ENCODE measurements at regions not wholly inside any gene's neighbourhood (a gene's known extent, or its start where the extent isn't known, plus 50 kb on each side); places are given as distances from the start of the nearest gene placed in this dataset.

DNA sequence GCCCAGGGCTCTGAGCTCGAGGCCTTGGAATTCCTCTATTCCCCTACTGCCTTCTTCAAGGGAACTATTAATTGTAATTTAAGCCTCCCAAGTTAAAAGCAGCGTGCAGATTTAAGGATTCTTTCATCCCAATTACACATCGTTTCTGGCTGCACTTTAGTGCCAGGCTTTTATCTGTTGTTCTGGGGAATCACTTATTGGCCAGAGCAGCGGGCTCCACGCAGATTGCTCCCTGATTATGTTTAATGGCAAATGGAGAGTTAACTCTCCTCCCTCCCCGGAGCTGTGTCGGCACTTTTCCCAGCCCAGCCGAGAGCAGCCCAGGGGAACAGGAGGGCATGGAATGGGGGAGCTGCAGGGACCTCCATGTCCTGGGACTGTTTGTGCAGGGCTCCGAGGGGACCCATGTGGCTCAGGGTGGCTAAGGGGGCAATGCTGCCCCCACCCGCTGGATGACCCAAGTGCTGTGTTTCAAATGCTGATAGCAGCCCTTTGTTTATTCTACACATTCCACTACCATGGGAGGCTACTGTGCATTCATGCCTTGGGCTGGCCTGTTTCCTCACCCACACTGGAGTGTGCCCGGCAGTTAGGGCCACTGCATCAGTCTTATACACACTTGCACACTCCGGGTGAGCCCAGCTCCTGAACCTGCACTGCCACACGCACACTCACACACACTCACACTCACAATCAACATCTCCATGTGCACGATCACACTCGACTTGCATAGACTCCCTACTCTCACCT is 93.3 kb upstream of the POU3F1 start:
- TF ChIP-seq, protein P1, sequence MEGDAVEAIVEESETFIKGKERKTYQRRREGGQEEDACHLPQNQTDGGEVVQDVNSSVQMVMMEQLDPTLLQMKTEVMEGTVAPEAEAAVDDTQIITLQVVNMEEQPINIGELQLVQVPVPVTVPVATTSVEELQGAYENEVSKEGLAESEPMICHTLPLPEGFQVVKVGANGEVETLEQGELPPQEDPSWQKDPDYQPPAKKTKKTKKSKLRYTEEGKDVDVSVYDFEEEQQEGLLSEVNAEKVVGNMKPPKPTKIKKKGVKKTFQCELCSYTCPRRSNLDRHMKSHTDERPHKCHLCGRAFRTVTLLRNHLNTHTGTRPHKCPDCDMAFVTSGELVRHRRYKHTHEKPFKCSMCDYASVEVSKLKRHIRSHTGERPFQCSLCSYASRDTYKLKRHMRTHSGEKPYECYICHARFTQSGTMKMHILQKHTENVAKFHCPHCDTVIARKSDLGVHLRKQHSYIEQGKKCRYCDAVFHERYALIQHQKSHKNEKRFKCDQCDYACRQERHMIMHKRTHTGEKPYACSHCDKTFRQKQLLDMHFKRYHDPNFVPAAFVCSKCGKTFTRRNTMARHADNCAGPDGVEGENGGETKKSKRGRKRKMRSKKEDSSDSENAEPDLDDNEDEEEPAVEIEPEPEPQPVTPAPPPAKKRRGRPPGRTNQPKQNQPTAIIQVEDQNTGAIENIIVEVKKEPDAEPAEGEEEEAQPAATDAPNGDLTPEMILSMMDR (IDR thresholded peaks at IDR 0.05; ENCODE audit: low read length), result no peak
- TF ChIP-seq EZH2 (IDR thresholded peaks at IDR 0.05; ENCODE audit: borderline replicate concordance, low read length), result no peak

Data from OCI-LY1 (cell line).